ENCODE measurements at regions not wholly inside any gene's neighbourhood (a gene's known extent, or its start where the extent isn't known, plus 50 kb on each side); places are given as distances from the start of the nearest gene placed in this dataset.

DNA sequence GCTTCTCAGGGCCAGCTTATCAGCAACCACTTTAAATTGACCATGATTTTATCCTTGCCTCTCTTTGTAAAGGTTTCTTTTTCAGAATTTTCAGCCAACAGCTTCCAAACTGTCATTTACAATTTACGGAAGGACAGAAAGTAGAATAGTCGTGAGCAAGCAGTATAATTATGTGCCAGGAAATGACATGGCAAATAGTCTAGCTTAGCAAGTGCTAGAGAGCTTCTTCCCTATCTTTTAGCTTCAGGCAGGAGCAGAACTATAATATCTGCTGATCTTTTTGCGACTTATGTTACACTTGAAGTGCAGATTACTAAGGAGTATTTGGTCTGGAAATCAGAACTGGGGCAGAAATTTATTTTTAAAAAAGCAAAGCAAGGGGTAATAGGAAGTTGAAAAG lies 123.0 kb upstream of the AP1S2 start:
- DNase-seq: no peak

DNA sequence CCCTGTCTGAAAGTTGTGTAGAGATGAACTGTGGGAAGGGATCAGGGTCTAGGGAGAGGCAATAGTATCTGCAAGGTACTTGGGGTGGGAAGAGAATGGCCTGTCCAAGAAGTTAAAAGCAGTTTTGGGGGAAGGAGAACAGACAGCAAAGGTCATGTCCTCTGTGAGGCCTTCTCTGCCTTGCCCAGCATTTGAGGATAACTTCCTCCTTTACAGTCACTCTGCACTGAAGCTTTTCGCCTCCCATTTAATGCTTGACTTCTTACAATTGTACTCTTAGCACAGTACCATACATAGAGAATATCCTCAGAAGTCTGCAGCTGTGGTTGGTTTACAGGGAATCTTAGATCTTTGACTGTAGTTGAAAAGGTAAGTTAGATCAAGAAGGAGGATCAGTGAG lies 121.8 kb upstream of the AP1S2 start:
- no peak for DNase-seq

DNA sequence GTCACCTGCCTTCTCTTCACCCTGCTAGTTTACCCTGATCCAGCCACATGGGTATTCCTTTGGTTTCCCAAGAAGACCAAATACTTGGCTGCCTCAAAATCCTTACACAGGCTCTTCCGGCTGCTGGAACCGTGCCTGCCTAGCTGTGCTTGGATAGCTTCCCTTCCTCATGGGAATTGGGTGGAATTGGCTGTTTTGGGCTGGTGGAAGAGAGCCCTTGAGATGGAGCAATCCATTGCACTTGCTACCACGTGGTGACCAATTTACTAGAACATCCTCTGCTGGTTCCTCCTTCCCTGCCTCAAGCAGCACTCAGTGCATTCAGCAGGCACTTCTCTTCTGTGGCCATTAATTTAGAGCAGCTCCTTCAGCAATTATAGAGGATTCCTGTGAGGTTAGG lies 119.3 kb upstream of the AP1S2 start:
- DNase-seq: no peak

DNA sequence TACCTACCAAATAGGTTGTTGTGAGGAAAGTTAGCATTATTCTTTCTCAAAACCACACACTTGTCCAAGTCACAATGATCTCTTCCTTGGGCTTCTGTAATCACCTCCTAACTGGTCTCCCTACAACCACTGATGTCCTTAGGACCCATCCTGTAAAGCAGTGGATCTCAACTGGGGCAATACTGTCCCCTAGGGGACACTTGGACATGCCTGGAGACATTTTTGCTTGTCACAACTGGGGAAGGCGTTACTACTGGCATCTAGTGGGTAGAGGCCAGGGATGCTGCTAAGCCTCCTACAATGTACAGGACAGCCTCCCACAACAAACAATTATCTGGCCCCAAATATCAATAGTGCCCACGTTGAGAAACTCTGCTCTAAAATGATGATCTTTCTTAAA lies 118.7 kb upstream of the AP1S2 start:
- no peak for DNase-seq

DNA sequence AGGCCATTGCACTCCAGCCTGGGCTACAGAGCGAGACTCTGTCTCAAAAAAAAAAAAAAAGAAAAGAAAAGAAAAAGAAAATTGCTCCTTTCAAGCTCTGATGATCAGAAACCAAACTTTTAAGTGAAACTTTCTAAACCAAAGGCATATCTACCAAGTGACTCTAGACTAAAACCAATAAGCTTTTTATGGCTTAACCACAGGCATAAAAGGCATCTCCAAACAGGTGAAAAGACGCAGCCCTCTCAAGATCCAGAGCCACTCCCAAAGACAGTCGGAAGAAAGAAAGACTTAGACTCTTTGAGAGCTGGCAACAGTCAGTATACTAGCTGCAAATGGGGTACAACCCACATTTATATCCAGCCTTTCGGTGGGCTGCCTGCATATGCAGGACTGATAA lies 117.1 kb upstream of the AP1S2 start:
- DNase-seq: no peak

DNA sequence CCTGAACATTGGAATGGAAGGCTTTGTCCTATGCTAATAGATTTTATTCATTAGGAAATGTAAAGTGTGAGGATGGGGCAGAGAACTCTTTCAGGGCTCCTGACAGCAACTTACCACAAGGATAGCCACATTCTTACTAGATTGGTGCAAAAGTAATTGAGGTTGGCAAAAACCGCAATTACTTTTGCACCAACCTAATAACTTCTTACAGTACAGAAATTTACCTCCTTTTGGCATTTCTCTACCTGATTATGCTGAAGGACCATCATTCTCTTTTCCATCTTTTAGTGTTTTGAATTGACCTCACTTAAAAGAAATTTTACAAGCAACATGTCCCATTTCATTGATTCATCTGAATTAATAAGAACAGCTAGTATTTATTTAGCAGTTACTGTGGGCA lies 109.2 kb upstream of the AP1S2 start:
- no peak for DNase-seq

DNA sequence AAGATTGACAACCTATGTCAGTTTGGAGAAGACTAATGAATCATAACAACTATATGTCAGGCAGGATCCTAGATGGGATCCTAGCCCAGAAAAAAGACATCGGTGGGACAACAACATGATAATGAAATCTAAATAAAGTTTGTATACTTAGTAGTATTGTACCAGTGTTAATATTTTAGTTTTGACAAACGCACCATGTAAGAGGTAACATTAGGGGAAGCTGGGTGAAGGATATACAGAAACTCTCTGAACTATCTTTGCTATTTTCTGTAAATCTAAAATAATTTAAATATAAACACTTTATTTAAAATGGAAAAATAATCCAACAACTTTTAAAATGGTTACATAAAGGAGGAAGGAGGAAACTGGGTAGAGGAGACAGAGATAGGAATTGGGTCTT lies 105.6 kb upstream of the AP1S2 start:
- no peak for DNase-seq

DNA sequence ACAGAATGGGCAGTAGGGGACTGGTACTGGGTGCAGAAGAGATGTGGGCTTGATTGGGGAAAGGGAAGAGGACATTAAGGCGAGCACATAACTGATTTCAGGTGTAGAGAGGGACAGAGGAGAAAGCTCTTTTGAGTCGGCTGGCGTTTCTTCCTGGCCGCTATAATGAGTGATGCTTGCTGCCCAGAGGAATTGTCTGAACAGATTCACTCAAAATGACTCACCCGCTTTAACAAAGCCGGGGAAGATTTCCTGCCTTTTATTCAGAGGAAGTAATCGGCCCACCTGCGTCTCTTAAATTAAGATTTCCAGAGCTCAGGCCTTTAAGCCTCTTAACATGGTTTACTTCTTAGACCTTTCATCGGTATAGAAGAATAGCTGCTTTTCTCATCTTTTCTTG lies 102.1 kb upstream of the AP1S2 start:
- DNase-seq: no peak

DNA sequence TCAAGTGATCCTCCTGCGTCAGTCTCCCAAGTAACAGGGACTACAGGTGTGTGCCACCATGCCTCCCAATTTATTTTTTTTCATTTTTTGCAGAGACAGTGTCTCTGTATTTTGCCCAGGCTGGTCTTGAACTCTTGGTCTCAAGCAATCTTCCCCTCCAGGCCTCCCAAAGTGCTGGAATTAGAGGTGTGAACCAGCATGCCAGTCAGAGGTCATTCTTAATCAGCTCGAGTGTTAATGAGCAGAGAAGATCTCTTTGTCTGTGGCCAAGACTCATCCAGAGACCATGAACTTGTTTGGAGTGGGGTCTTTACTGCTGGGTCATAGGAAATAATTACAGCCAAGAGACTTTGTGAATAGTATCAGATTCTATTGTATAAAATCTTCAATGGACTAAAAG lies 99.2 kb upstream of the AP1S2 start:
- DNase-seq: no peak

DNA sequence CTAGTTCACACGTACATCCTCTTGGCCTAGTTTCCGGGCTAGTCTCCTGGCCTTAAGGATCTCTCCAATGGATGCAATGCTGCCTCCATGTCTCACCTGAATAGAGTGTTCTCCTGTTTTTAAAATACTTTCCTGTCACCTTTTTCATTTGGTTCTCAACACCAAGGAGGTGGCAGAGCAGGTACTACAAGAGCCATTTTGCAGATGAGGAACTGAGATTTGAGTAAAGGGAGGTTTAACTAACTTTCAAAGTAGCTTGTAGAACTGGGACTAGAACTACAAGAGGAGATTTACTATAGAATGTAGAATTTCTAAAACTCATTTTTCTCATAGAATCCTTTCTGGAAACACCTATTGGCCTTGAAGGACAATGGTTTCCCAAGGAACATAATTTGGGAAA lies 97.6 kb upstream of the AP1S2 start:
- no peak for DNase-seq

DNA sequence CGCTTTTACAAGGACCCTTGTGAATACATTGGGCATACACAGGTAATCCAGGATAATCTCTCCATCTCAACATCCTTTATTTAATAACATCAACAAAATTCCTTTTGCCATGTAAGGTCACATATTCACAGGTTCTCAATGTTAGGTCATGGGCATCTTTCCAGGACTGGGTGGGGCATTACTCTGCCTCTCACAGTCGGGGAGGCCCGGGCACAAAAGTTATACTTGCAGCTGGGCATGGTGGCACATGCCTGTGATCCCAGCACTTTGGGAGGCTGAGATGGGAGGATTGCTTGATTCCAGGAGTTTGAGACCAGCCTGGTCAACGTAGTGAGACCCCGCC lies 93.7 kb upstream of the AP1S2 start:
- DNase-seq: no peak

DNA sequence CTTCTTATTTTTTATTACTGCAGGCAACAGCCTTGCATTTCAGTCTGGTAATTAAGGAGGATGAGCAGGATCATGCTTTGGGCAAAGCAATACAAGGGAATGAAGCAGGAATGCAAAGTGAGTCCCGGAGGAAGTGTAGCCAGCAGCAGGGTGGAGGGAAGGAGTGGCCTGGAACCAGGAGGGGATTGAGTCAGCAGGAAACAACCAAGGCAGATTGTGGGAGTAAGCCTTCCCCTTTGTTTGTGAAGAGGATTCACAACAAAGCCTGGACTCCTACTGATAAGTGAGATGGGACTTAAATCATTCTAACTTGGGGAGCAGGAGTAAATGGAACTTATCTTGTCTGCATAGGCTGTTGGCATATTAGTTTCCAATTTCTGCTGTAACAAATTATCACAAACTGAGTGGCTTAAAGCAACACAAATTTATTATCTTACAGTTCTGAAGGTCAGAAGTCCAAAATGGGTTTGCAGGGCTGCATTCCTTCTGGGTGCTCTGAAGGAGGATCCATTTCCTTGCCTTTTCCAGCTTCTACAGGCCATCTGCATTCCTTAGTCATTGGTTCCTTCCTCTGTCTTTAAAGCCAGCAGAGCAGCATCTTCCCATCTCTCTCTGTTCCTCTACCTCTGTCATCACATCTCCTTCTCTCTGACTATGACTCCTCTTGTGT lies 93.2 kb upstream of the AP1S2 start:
- no peak for DNase-seq

DNA sequence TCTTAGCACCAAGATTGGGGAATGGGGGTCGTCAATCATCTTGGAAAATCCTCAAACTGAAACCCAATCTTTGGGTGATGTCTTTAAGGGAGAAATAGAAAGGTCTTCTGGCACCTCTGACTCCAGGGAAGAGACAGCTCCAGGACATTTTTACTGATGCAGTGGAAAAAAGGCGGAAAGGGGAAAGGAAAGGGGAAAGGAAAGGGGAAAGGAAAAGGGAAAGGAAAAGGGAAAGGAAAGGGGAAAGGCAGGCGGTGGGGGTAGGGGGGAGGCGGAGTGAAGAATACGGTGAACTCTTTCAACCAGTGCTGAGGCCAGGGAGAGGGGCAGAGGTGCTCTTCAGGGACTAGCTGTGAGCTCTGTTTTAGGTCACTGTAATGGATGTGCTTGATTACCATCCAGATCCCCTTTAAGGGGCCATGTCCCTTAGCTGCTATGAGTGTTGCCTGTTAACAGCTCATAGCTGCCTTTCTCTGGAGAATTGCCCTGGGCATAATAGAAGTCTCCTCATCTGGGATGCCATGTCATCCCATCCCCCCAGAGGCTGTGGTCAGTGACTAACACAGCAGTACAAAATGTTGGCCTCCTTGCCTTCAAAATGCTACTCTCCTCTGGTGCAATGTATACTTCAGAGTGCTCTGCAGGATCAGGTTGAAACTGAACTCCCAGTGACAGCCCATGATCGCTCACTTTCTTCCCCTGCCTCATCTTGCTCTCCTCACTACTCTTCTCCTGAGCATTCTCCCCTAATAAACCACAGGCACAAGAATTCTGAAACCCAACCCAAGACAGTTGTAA lies 92.4 kb upstream of the AP1S2 start:
- no peak for DNase-seq

DNA sequence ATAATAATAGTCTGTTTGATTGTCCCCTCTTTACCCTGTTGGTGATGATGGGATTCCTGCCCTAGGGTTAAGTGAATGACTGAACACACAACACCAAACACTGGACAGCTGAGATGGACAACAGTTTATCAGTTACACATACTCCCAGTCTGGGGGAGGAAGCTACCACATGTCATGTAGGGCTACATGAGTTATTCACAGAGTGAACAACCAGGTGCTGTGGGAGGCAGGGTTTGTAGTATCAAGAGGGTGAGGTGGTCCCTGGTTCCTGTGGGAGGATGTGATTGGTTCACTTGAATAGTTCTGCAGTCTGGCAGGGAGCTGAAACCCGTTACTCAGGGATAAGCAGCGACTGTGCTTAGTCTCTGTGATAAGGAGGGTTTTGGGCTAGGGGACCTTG lies 88.8 kb upstream of the AP1S2 start:
- DNase-seq: no peak

DNA sequence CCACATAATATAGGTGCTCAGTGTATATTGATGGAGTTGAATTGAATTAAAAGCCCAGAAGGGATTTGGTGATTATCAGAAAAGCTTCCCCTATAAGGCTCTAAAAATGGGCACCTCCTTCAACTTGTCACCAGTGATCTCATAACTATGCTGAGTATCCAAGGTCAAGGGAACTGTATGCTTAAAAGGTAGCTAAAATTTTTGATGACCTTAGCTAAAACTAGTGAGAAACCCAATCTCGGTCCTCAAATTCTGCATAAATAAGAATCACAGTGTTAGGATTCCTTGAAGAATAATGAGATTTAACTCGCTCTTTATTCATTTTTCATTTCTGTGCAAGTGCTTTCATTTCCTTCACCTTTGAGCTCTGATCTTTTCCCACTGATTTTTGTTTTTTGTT lies 87.7 kb upstream of the AP1S2 start:
- no peak for DNase-seq

DNA sequence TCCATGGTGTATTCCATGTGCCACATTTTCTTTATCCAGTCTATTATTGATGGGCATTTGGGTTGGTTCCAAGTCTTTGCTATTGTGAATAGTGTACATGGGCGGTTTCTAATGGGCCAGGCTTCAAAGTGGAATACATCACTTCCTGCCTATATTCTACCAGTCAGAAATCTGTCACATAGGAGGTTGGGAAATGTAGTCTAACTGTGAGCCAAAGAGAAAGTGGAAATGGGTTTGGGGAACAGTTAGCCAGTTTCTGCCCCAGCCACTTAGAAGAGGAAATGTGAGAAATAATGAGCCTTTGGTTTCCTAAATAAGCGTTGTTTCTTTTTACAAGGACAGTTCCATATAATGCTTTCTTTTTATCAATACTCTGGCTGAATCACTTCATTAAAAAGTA lies 85.1 kb upstream of the AP1S2 start:
- no peak for DNase-seq

DNA sequence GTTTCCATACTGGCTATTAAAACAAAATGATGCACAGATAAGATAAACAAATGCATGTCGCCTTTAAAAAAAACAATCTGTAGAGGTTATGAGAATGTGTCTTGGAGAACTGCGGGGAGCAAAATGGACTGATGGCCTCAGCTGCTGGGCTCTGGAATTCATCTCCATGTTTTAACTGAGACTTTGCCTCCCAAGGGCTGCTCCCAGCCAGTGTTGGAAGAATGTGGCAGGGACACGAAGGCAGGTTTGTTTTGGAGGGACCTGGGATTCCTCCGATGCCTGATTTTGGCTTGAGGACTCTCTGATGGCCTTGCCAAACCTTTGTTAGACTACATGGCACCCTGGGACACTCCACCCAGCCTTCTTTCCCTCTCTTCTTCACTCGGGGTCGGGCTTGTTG lies 83.5 kb upstream of the AP1S2 start:
- DNase-seq: no peak

DNA sequence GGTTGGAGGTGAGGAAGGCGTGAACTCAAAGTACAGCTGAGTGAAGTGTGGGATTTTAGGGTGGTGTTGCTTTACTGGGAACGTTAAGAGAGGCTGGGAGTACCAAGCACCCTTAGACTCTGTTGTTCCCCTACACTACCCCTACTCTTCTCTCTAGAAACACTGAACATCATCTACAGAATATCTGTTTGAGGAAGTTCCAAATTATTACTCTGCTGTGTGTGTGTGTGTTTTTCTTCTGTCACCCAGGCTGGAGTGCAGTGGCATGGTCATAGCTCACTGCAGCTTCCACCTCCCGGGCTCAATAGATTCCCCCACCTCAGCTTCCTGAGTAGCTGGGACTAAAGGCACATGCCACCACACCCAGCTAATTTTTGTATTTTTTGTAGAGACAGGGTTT lies 76.7 kb upstream of the AP1S2 start:
- no peak for DNase-seq

DNA sequence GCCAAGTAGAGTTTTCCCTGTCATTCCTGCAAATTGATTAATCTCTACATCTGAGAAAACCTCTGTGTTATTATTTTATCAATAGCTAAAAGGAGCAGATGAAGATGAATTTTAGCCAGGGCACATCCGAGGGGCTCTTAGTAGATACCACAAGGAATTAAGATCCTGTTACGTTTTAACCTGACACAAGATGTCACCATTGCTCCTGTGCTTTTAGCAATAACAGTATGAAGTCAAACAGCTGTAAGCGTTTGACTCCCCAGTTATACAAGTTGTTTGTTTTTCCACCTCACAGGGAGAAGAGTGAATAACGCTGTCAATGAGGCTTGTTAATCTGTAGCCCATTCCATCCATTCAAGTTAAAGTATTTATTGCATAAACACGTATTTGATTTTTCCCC lies 76.0 kb upstream of the AP1S2 start:
- no peak for DNase-seq

DNA sequence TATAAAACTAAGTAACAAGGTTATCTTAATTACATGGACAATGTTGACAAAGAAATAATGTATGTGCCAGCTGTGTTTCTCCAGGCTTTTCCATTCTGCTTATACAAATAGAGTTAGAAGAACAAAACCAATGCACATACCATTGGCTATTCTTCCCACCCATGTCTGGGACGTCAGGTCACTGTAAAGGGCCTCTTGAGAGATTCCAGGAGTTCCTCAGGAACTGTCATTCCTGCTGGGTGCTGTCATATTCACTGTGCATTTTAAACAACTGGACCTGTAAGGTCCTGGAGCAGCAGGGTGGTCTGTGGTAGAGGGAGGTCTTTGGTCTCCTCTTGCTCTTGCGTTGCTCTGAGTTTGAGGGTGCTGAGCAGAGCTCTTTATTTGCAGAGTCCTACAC lies 74.6 kb upstream of the AP1S2 start:
- DNase-seq: no peak

DNA sequence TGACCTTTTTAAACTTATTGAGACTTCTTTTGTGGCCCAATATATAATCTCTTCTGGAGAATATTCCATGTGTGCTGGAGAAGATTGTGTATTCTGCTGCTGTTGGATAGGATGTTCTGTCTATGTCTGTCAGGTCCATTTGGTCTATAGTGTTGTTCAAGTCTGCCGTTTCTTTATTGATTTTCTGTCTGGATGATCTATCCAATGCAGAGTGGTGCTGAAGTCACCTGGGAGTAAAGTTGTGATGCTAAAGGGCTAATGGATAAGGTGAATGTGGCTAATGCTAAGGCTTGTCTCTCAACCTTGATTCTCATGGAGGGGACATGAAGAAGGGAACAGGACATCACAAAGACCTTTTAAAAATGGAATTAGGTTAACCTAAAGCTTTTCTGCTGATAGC lies 72.0 kb upstream of the AP1S2 start:
- DNase-seq: no peak

DNA sequence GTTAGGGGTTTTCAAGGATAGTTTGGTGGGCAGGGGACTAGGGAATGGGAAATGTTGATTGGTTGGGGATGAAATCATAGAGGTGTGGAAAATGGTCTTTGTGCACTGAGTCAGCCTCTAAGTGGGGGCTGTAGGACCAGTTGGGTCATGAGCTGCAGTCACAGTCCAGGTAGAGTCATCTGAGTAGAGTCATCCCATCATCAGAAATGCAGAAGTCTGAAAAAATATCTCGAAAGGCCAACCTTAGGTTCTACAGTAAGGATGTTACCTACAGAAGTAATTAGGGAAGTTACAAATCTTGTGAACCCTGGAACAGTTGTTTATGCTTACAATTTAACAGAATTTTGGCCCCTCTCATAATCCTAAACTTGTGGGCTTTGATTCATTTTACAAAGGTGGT lies 63.4 kb upstream of the AP1S2 start:
- DNase-seq: no peak

DNA sequence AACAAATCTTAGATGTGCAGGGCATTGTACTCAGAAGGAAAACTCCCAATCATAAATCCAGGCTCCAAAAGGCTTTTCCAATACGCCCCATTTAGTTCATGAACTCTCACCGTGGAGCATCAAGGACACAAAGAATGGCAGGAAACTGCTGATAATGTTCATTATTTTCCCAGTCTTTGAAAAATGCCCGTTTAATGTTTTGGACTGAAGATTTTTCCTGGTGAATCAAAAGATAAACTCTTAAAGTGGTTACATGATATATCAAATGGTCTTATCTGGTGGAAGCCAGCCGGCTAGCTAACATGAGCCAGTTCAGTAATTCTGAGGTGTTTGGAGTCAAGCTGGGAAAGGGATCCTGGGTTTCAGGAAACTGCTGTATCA lies 62.1 kb upstream of the AP1S2 start:
- DNase-seq: no peak

DNA sequence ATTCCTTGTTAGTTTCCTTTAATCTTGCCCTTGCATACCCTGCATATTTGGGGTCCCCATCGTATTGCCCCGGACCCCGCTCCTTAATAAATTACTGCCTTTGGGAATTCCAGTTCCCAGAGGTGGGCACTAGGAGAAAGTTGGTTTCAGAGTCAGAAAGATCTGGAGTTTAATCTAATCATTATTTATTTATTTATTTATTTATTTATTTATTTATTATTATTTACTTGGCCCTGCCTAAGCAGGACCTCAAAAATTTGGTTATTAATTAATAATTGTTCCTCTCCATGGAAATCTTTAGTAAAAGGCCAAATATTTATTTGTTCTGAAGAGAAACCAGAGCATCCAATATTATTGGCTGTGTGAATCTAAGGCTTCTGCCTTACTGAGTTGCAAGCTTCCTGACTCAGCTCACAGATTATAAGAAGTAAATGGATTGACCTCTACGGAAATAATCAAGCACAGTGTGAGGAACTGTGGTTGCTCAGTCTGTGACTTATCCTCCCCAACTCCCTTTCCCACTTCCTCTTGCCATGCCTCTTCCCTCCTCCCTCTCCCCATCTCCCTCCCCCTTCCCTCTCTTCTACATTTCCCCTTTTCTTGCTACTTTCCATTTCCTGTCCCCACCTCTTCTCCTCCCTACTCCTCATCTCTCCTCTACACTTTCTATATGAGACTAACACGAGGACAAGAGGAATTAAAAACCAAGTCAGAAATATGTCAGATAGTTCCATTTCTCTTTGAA lies 61.5 kb upstream of the AP1S2 start:
- DNase-seq: no peak

DNA sequence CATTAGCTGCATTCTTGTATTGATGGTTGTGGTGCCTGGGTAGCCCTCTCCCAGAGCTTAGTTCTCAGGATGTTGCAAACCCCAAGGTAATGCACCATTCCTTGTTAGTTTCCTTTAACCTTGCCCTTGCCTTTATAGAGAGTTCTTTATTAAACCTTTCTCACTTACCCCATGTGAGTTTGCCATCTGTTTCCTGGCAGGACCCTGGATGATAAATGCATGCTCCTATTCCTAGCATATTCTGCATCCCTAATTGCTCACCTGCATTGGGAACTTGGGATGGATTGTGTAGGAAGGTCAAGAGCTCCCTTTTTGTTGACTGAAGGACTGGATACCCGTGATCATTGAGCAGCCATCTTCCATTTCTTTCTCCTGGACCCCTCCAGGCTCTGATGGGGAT lies 59.9 kb upstream of the AP1S2 start:
- DNase-seq: no peak

Data from NCI-H1694 treated with DMSO at 0.1 percent for 48 hours (cell line).